Motor neuron (in vitro differentiated cells): ENCODE measurements at regions not wholly inside any gene's neighbourhood (a gene's known extent, or its start where the extent isn't known, plus 50 kb on each side); places are given as distances from the start of the nearest gene placed in this dataset.
"Not testable (repeated sequence)": the region's sequence is repeated elsewhere in the genome, so short reads cannot be mapped to it uniquely, and the experiment has no call there.

Source experiments
- ATAC-seq, 8 experiments: fragments of 200-7000 bp; cut with Tn5 transposase; replicated peaks in 6 of 8; 2 replicates each; pipeline ENCODE4 v1.8.0; 2021; ENCODE audit warnings: mild to moderate bottlenecking in 8 of 8, moderate library complexity in 8 of 8
- H3K27ac ChIP-seq, 2 donors: fragments of 250-450 bp; sonication (Bioruptor Pico); 2 replicates each; pipeline ENCODE4 v1.9.0; 2021; ENCODE audit warnings: antibody characterized with exemption in 2 of 2, mild to moderate bottlenecking in 2 of 2, moderate library complexity in 1 of 2
- H3K4me1 ChIP-seq, 2 donors: fragments of 250-450 bp; sonication (Bioruptor Pico); replicated peaks in 1 of 2; 2 replicates each; pipeline ENCODE4 v1.6.1; 2021; ENCODE audit warnings: antibody characterized with exemption in 2 of 2, mild to moderate bottlenecking in 2 of 2, moderate library complexity in 1 of 2
- H3K4me3 ChIP-seq, 5 donors: fragments of 250-450 bp; sonication (Bioruptor Pico); 2 replicates each; pipeline ENCODE4 v1.9.0; 2021; ENCODE audit warnings: antibody characterized with exemption in 5 of 5, mild to moderate bottlenecking in 5 of 5, moderate library complexity in 4 of 5
- WGBS, 10 experiments: fragments of 450-650 bp; shearing (Covaris generic); methylation state at CpG; one replicate each; pipeline ENCODE4 v1.0.0; 2022; 5-methylcytosine and 5-hydroxymethylcytosine counted together
- in situ Hi-C, 9 experiments: fragments of 400-800 bp; cut with MboI; loops; one replicate each; pipeline ENCODE4 v1.15.0; 2021; ENCODE audit warnings: low sequenced_read_pairs in 9 of 9, low pct_unique_long_range_greater_than_20kb in 2 of 9; ENCODE audit not compliant: unreplicated experiment in 9 of 9

DNA sequence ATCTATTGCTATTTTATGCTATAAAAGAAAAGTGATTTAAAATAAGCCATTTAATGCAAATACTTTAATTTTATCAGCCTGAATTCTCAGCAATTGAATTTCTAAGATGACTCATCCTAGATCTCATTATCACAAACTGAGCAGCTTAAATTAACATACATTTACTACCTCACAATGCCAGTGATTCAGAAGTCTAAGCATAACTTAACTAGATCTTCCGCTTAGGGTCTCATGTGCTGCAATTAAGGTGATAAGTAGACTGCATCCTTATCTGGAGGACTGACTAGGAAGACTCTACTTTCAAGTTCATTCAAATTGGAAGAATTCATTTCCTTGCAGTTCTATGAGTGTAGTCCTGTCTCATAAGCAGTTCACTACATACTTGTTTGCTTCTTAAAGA lies 286.6 kb downstream of the COL11A1 start:
- in situ Hi-C loops, result no loop called here
- no peak overlapping the region for H3K4me3 ChIP-seq
- H3K4me1 ChIP-seq, result peaks cover 0 to 2% of the 10 kb centered on the region in 2 donors
- WGBS, 10 experiments, result 43 to 100% (median 68%) methylated on average over 1 of the region's 1 CpG; no CpG with 5 or more reads in 2 of the 10 experiments
- ATAC-seq, result peak in 6 of 8 experiments; percentile 45 to 83 (median 60)
- H3K27ac ChIP-seq, result no peak overlapping the region

GRCh38 chr1:102800406-102800805 lies 307.9 kb downstream of the COL11A1 start:
- 10 to 80% (median 60%) methylated on average over 2 to 3 of the region's 3 CpGs; no CpG with 5 or more reads in 1 of the 10 experiments for WGBS, 10 experiments
- Histone ChIP-seq H3K4me3 (no peak overlapping the region), H3K4me1 (peaks cover 0 to 2% of the 10 kb centered on the region in 2 donors), H3K27ac (no peak overlapping the region)
- in situ Hi-C loops, result no loop called here
- peak in 1 of 8 experiments; percentile 42 for ATAC-seq

DNA sequence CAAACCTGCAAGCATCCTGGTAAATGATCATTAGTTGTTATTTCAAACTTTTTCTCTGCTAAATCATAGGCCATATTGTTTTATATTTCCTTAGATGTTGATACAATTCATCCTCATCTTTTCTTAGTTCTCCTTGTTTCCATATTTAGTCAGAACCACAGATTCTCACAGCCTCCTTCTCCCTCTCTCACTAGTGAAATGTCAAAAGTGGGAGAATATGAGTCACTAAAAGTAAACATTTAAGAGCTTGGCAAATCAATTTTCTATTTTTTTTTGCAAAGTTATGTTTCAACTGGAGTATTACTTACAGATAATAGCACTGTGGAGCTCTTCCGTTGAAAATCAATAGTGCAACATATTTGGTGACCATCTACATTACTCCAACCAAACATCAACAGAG lies 308.8 kb downstream of the COL11A1 start:
- ATAC-seq, result no peak

DNA sequence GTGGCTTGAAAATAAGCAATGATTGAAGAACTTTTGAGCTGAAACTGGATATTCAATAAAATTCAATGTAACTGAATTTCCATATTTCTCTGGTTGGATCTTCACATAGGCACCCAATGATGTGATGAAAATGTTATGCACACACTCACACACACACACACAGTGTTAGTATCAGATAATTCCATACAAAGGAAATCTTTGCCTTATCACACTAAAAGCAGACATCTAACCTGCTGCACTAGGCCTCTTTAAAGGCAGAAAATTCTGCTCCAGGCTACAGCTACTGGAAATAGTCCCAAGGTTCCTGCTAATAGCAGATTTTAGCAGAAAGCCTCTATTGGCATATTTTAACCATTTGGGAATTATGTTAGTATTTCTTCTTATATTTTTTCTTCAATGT lies 309.6 kb downstream of the COL11A1 start:
- no peak overlapping the region for H3K4me3 ChIP-seq
- ATAC-seq, result no peak
- H3K4me1 ChIP-seq, result peaks cover 0 to 2% of the 10 kb centered on the region in 2 donors
- H3K27ac ChIP-seq, result no peak overlapping the region
- in situ Hi-C loops, result no loop called here

More for the DNA sequence above, 308.8 kb downstream of the COL11A1 start:
- in situ Hi-C loops, result no loop called here
- Histone ChIP-seq H3K4me1 (peaks cover 0 to 2% of the 10 kb centered on the region in 2 donors), H3K4me3 (no peak overlapping the region), H3K27ac (no peak overlapping the region)
- 0 to 100% (median 83%) methylated on average over 1 of the region's 1 CpG; no CpG with 5 or more reads in 1 of the 10 experiments for WGBS, 10 experiments

GRCh38 chr1:102796429-102796828 lies 311.9 kb downstream of the COL11A1 start:
- no peak for ATAC-seq
- no peak overlapping the region for H3K27ac ChIP-seq
- in situ Hi-C loops, result no loop called here
- H3K4me3 ChIP-seq, result no peak overlapping the region
- H3K4me1 ChIP-seq, result peaks cover 0 to 2% of the 10 kb centered on the region in 2 donors

DNA sequence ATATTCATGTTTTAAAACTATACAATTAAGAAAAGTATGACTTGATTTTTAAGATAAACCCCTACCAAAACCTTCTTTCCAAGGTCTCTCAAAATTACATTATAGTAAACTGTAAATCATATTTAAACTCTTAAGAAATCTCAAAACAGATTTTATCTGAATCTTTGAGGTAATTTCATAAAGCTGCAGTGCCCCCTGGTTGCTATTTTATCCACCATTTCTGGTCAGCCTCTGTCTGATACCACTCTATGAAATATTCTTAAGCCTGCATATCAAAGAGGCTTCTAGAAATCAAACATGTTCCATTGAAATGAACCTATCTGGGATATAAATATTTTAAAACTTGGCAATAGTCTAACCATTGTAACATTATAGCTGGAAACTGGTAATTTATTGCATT lies 317.3 kb downstream of the COL11A1 start:
- in situ Hi-C loops, result no loop called here
- Histone ChIP-seq H3K4me3 (no peak overlapping the region), H3K4me1 (no peaks in the 10 kb centered on the region), H3K27ac (no peak overlapping the region)
- ATAC-seq, result no peak

- WGBS, 10 experiments, result 60 to 100% (median 80%) methylated on average over 1 to 2 of the region's 2 CpGs; no CpG with 5 or more reads in 4 of the 10 experiments
- H3K27ac ChIP-seq, in situ Hi-C loops, H3K4me3 ChIP-seq, H3K4me1 ChIP-seq, ATAC-seq: not testable (repeated sequence)
Measured at GRCh38 chr1:102789951-102790350, 318.4 kb downstream of the COL11A1 start.

DNA sequence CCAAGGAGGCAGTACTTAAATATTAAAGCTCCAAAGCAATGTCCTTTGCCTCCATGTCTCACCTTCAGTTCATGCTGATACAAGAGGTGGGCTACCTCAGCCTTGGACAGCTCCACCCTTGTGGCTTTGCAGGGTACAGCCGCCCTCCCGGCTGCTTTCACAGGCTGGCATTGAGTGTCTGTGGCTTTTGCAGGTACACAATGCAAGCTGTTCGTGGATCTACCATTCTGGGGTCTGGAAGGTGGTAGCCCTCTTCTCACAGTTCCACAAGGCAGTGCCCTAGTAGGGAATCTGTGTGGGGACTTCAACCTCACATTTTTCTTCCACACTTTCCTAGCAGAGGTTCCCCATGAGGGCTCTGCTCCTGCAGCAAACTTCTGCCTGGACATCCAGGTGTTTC lies 324.8 kb downstream of the COL11A1 start:
- 33 to 89% (median 59%) methylated on average over 1 to 3 of the region's 3 CpGs; no CpG with 5 or more reads in 5 of the 10 experiments for WGBS, 10 experiments
- no peak for ATAC-seq
- in situ Hi-C loops, result no loop called here
- H3K27ac ChIP-seq, result no peak overlapping the region
- no peaks in the 10 kb centered on the region for H3K4me1 ChIP-seq
- no peak overlapping the region for H3K4me3 ChIP-seq

DNA sequence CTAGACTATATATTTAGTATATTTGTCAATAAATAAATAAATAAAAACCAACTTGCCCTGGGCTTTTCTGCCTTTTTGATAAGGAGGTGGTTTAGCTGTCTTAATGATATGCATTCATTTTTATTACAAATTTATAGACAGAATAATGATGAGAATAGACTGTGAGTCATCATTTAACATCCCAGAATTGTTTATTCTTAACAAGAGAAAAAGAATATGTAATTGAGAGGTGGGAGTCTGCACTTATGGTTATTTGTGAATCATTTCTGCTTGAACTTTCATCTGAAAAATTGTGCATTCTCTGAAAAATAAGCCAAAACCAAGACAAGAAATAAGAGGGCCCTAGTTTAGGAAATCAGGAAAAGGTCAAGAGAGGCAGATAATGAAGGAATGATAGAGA lies 326.2 kb downstream of the COL11A1 start:
- no peak overlapping the region for H3K27ac ChIP-seq
- in situ Hi-C loops, result no loop called here
- H3K4me1 ChIP-seq, result no peaks in the 10 kb centered on the region
- H3K4me3 ChIP-seq, result no peak overlapping the region
- peak in 2 of 8 experiments; percentile 52 for ATAC-seq

GRCh38 chr1:102776071-102776470 lies 332.3 kb downstream of the COL11A1 start:
- no peaks in the 10 kb centered on the region for H3K4me1 ChIP-seq
- 0 to 100% (median 73%) methylated on average over 1 of the region's 1 CpG; no CpG with 5 or more reads in 4 of the 10 experiments for WGBS, 10 experiments
- ATAC-seq, result no peak
- H3K4me3 ChIP-seq, result no peak overlapping the region
- H3K27ac ChIP-seq, result no peak overlapping the region
- in situ Hi-C loops, result no loop called here

DNA sequence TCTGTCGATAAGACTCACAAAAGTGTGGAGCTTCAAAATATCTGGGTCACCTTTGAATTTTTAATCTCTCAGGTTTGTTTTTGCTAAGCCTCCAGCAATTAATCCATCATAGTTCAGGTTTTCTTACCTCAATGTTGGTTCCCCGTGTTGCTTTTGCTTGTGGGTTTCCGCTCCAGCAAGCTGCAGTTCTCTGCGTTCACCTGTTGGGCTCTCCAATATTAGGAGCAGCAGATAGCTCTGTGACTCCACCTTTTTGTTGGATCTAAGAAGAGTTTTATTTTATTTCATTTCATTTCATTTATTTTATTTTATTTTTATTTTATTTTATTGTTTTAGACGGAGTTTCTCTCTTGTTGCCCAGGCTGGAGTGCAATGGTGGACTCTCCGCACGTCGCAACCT lies 335.5 kb downstream of the COL11A1 start:
- in situ Hi-C loops, result no loop called here
- WGBS, 10 experiments, result 0 to 90% (median 75%) methylated on average over 1 to 8 of the region's 8 CpGs
- H3K27ac ChIP-seq, result no peak overlapping the region
- H3K4me3 ChIP-seq, result no peak overlapping the region
- no peaks in the 10 kb centered on the region for H3K4me1 ChIP-seq
- no peak for ATAC-seq

DNA sequence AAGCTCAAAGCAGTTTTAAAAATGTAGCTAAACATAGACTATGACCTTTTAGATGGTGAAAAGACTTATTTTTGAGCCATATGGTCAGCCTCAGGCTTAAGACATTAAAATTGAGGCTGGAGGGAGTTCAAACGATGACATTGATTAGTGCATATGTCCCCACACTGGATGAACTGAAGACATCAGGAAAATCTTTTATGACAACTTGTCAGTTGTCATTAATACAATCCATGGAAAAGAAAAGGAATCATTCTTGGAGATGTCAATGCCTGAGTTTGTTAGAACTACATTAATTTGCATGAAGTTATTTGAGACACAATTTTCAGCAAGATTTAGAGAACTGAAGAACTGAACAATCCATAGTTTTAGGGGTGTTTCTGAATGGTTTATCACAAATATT lies 349.9 kb downstream of the COL11A1 start:
- no peaks in the 10 kb centered on the region for H3K4me1 ChIP-seq
- H3K27ac ChIP-seq, result no peak overlapping the region
- ATAC-seq, result no peak
- in situ Hi-C loops, result no loop called here
- no peak overlapping the region for H3K4me3 ChIP-seq
- 0 to 100% (median 67%) methylated on average over 1 of the region's 1 CpG; no CpG with 5 or more reads in 2 of the 10 experiments for WGBS, 10 experiments

- no peak for ATAC-seq
- no peak overlapping the region for H3K4me3 ChIP-seq
- in situ Hi-C loops, result no loop called here
- no peaks in the 10 kb centered on the region for H3K4me1 ChIP-seq
- WGBS, 10 experiments, result 0 to 100% (median 86%) methylated on average over 1 to 2 of the region's 2 CpGs; no CpG with 5 or more reads in 1 of the 10 experiments
- no peak overlapping the region for H3K27ac ChIP-seq
Measured at GRCh38 chr1:102757363-102757762, 351.0 kb downstream of the COL11A1 start.

DNA sequence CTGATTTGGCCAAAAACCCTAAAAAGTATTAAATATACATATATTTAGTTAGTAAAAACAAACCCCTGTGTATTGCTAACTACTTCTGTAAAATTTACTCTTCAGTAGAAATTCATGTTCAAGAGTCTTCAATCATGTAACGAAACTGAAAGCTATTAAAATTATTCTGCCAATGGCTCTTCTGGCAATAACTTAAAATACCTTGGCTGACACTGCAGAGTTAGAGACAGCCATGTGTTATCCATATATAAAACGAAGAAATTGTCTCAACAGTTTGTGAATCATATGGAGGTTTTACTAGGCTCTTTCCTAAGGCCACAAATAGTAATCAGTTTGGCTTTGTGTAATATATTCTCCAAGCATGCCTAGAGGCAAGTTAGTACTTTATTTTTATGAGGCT lies 357.2 kb downstream of the COL11A1 start:
- no peak for ATAC-seq
- no peak overlapping the region for H3K27ac ChIP-seq
- no peaks in the 10 kb centered on the region for H3K4me1 ChIP-seq
- 0 to 88% (median 71%) methylated on average over 1 to 2 of the region's 2 CpGs for WGBS, 10 experiments
- in situ Hi-C loops, result no loop called here
- no peak overlapping the region for H3K4me3 ChIP-seq

DNA sequence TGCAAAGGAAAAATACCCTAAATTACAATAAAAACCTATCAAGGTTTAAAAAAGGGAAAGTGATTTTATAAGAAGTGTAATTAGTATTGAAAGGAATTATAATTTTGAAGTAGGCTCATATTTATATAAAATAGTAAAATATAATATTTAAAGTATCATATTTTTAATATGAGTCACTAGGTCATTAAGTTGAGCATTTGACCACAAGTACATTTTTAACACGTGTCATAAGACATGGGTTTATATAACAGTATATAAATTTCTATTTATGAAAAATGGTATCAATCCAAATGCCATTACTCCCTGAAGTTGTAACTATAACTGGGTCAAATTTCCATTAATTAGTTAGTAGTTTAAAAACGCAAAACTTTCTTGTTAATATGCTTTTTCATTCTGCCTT lies 365.9 kb downstream of the COL11A1 start:
- WGBS, 10 experiments, result 13 to 100% (median 76%) methylated on average over 1 to 2 of the region's 2 CpGs
- ATAC-seq, result no peak
- in situ Hi-C loops, result no loop called here
- H3K4me3 ChIP-seq, result no peak overlapping the region
- no peaks in the 10 kb centered on the region for H3K4me1 ChIP-seq
- no peak overlapping the region for H3K27ac ChIP-seq
